ENCODE measurements at regions not wholly inside any gene's neighbourhood (a gene's known extent, or its start where the extent isn't known, plus 50 kb on each side); places are given as distances from the start of the nearest gene placed in this dataset.
A peak's percentile ranks its signal among the peaks of the same experiment; 100 is the strongest.
"Not testable (repeated sequence)": the region's sequence is repeated elsewhere in the genome, so short reads cannot be mapped to it uniquely, and the experiment has no call there.

- DNase-seq (ENCODE audit: low spot score) = no peak
These were observed 101.2 kb upstream of the SEC11C start for GRCh38 chr18:59038295-59039039.

- not testable (repeated sequence) for DNase-seq (ENCODE audit: low spot score)
These were observed 100.7 kb upstream of the SEC11C start for GRCh38 chr18:59039040-59039320.

GRCh38 chr18:59039449-59039848 lies 100.2 kb upstream of the SEC11C start:
- DNase-seq (ENCODE audit: low spot score) = no peak

- no peak for DNase-seq (ENCODE audit: low spot score)
These were observed 98.9 kb upstream of the SEC11C start for GRCh38 chr18:59040770-59041148.

- DNase-seq (ENCODE audit: low spot score) = no peak
These were observed 98.4 kb upstream of the SEC11C start for GRCh38 chr18:59041296-59041695.

- DNase-seq (ENCODE audit: low spot score) = peak; percentile 78
These were observed 97.6 kb upstream of the SEC11C start for GRCh38 chr18:59041819-59042815.

GRCh38 chr18:59044855-59045254 lies 94.8 kb upstream of the SEC11C start:
- DNase-seq (ENCODE audit: low spot score) = no peak

- DNase-seq (ENCODE audit: low spot score) = no peak
These were observed 92.2 kb upstream of the SEC11C start for GRCh38 chr18:59047321-59048047.

- DNase-seq (ENCODE audit: low spot score) = no peak
These were observed 91.7 kb upstream of the SEC11C start for GRCh38 chr18:59048048-59048363.

GRCh38 chr18:59048378-59048777 lies 91.3 kb upstream of the SEC11C start:
- DNase-seq (ENCODE audit: low spot score) = no peak

GRCh38 chr18:59049721-59050660 lies 89.7 kb upstream of the SEC11C start:
- DNase-seq (ENCODE audit: low spot score) = no peak

- DNase-seq (ENCODE audit: low spot score) = no peak
These were observed 89.0 kb upstream of the SEC11C start for GRCh38 chr18:59050661-59051057.

GRCh38 chr18:59051470-59052165 lies 88.1 kb upstream of the SEC11C start:
- DNase-seq (ENCODE audit: low spot score) = no peak

- DNase-seq (ENCODE audit: low spot score) = no peak
These were observed 86.5 kb upstream of the SEC11C start for GRCh38 chr18:59052965-59053820.

- DNase-seq (ENCODE audit: low spot score) = no peak
These were observed 85.0 kb upstream of the SEC11C start for GRCh38 chr18:59054496-59055287.

GRCh38 chr18:59055345-59056032 lies 84.2 kb upstream of the SEC11C start:
- no peak for DNase-seq (ENCODE audit: low spot score)

- peak; percentile 67 for DNase-seq (ENCODE audit: low spot score)
These were observed 82.8 kb upstream of the SEC11C start for GRCh38 chr18:59056706-59057492.

- no peak for DNase-seq (ENCODE audit: low spot score)
These were observed 82.2 kb upstream of the SEC11C start for GRCh38 chr18:59057493-59057795.

Data from pons (tissue), 1 donor.